A549 (cell line): ENCODE measurements at regions not wholly inside any gene's neighbourhood (a gene's known extent, or its start where the extent isn't known, plus 50 kb on each side); places are given as distances from the start of the nearest gene placed in this dataset.

Source experiments
- ATAC-seq, 2 experiments: fragments of 200-7000 bp in 1 of 2; fragments of >200 bp in 1 of 2; cut with Nextera tagmentation in 1 of 2; cut with Tn5 transposase in 1 of 2; 3 replicates each; pipeline versions ENCODE4 v1.8.0 to v1.9.1; 2018 to 2020; ENCODE audit warnings: mild to moderate bottlenecking in 1 of 2, moderate library complexity in 1 of 2
- CTCF ChIA-PET: fragments of 300-600 bp; sonication (Branson Sonifier 250); formaldehyde crosslinking; extraction: SDS; loops from one replicate; lab custom pipeline; 2021; ENCODE audit warnings: antibody characterized with exemption, inconsistent platforms; lab: Yijun Ruan, JAX
- POLR2A ChIA-PET: fragments of 350-600 bp; formaldehyde crosslinking; extraction: SDS; loops from one replicate; lab custom pipeline; 2021; ENCODE audit warnings: antibody characterized with exemption, inconsistent platforms; lab: Yijun Ruan, JAX
- DNase-seq, 2 experiments: peaks; one replicate each; pipeline versions ENCODE4 v3.0.0 to v3.0.0-alpha.2; 2011 to 2016; ENCODE audit warnings: low read depth in 1 of 2, low spot score in 1 of 2
- FAIRE-seq: peaks from 2 replicates; lab custom pipeline; 2011; peaks lifted over from hg19 to GRCh38; lab: Jason Lieb, UNC
- H3K27ac ChIP-seq, 2 experiments: fragments of >200 bp; sonication (Bioruptor Twin); formaldehyde crosslinking; 3 replicates each; pipeline ENCODE4 v1.5.1; 2016 to 2017
- H3K4me1 ChIP-seq: fragments of >200 bp; sonication (Bioruptor Twin); formaldehyde crosslinking; 3 replicates; pipeline ENCODE4 v1.6.1; 2016
- H3K4me2 ChIP-seq: fragments of >200 bp; sonication (Bioruptor Twin); formaldehyde crosslinking; 3 replicates; pipeline ENCODE4 v1.6.1; 2016
- H3K4me3 ChIP-seq: fragments of >200 bp; sonication (Bioruptor Twin); formaldehyde crosslinking; 3 replicates; pipeline ENCODE4 v1.5.1; 2016
- H3K9me3 ChIP-seq: fragments of >200 bp; sonication (Bioruptor Twin); formaldehyde crosslinking; 3 replicates; pipeline ENCODE4 v1.6.1; 2016
- BHLHE40 ChIP-seq: IDR thresholded peaks from 2 replicates; pipeline ENCODE4 v1.6.1; 2012; ENCODE audit warnings: low read depth, low read length, inconsistent platforms
- CBX2 ChIP-seq: fragments of 200-600 bp; sonication (generic); IDR thresholded peaks from 2 replicates; pipeline ENCODE4 v1.6.1; 2016; ENCODE audit warnings: low read depth, mild to moderate bottlenecking, borderline replicate concordance
- CHD2 ChIP-seq: fragments of 150-350 bp; IDR thresholded peaks from 2 replicates; pipeline ENCODE4 v1.6.1; 2014; ENCODE audit warnings: low read length; ENCODE audit not compliant: partially characterized antibody
- EHMT2 ChIP-seq: fragments of 200-600 bp; sonication (generic); IDR thresholded peaks from 2 replicates; pipeline ENCODE4 v1.6.1; 2016; ENCODE audit warnings: antibody characterized with exemption, low read depth, mild to moderate bottlenecking, moderate library complexity
- EP300 ChIP-seq, 2 experiments: fragments of >200 bp; sonication (Bioruptor Twin); formaldehyde crosslinking; IDR thresholded peaks; 2 replicates in 1 of 2; 3 replicates in 1 of 2; pipeline ENCODE4 v1.6.1; 2016 to 2017
- FOSB ChIP-seq: fragments of 250-450 bp; sonication (Bioruptor Pico); IDR thresholded peaks from 2 replicates; pipeline ENCODE4 v1.5.0; 2020; ENCODE audit warnings: mild to moderate bottlenecking, moderate library complexity
- FOSL2 ChIP-seq, 2 experiments: fragments of 450-650 bp in 1 of 2; fragments of >200 bp in 1 of 2; sonication (Bioruptor Twin) in 1 of 2; formaldehyde crosslinking; IDR thresholded peaks; 2 replicates each; pipeline versions ENCODE4 v1.5.0 to v1.6.1; 2016 to 2020; ENCODE audit warnings: mild to moderate bottlenecking in 1 of 2, moderate library complexity in 1 of 2
- GATA3 ChIP-seq: IDR thresholded peaks from 2 replicates; pipeline ENCODE4 v1.6.1; 2012; ENCODE audit warnings: borderline replicate concordance
- HEYL ChIP-seq: fragments of 250-450 bp; sonication (Bioruptor Pico); IDR thresholded peaks from 2 replicates; pipeline ENCODE4 v1.8.0; 2021; ENCODE audit warnings: mild to moderate bottlenecking, moderate library complexity
- JUN ChIP-seq, 2 experiments: fragments of >200 bp; sonication (Bioruptor Twin); formaldehyde crosslinking; IDR thresholded peaks; 2 replicates in 1 of 2; 3 replicates in 1 of 2; pipeline ENCODE4 v1.6.1; 2016 to 2017
- JUNB ChIP-seq: fragments of >200 bp; sonication (Bioruptor Twin); formaldehyde crosslinking; IDR thresholded peaks from 2 replicates; pipeline ENCODE4 v1.6.1; 2016
- KDM1A ChIP-seq: fragments of 200-600 bp; sonication (generic); IDR thresholded peaks from 2 replicates; pipeline ENCODE4 v1.6.1; 2016; ENCODE audit warnings: low read depth, mild to moderate bottlenecking
- MAFK ChIP-seq: fragments of 450-650 bp; IDR thresholded peaks from 2 replicates; pipeline ENCODE4 v1.6.1; 2014; ENCODE audit not compliant: partially characterized antibody
- MAZ ChIP-seq: fragments of 150-350 bp; IDR thresholded peaks from 2 replicates; pipeline ENCODE4 v1.6.1; 2014; ENCODE audit warnings: antibody characterized with exemption, low read depth, low read length, borderline replicate concordance
- MYC ChIP-seq: IDR thresholded peaks from 2 replicates; pipeline ENCODE4 v1.6.1; 2012; ENCODE audit warnings: mild to moderate bottlenecking, inconsistent platforms, low read length, improper control_type of control experiment, borderline replicate concordance
- NFE2L2 ChIP-seq: fragments of 150-350 bp; conservative IDR thresholded peaks from 2 replicates; pipeline ENCODE4 v1.6.1; 2014; ENCODE audit warnings: low read length
- NPAS2 ChIP-seq: fragments of 250-450 bp; sonication (Bioruptor Pico); IDR thresholded peaks from 2 replicates; pipeline ENCODE4 v1.8.0; 2022; ENCODE audit warnings: mild to moderate bottlenecking, moderate library complexity, borderline replicate concordance
- POLR2A ChIP-seq: IDR thresholded peaks from 2 replicates; pipeline ENCODE4 v1.6.1; 2012; ENCODE audit warnings: mild to moderate bottlenecking, low read length
- RAD21 ChIP-seq, 2 experiments: fragments of >200 bp in 1 of 2; sonication (Bioruptor Twin) in 1 of 2; formaldehyde crosslinking in 1 of 2; IDR thresholded peaks in 1 of 2; conservative IDR thresholded peaks in 1 of 2; 2 replicates in 1 of 2; 3 replicates in 1 of 2; pipeline ENCODE4 v1.6.1; 2012 to 2018; ENCODE audit warnings: inconsistent platforms in 1 of 2
- ZC3H11A ChIP-seq: fragments of 450-650 bp; IDR thresholded peaks from 2 replicates; pipeline ENCODE4 v1.6.1; 2014; ENCODE audit warnings: antibody characterized with exemption, mild to moderate bottlenecking
- ZFP36 ChIP-seq: fragments of 450-650 bp; IDR thresholded peaks from 2 replicates; pipeline ENCODE4 v1.6.1; 2014; ENCODE audit warnings: borderline replicate concordance; ENCODE audit not compliant: partially characterized antibody
- ZNF302 ChIP-seq: fragments of 250-450 bp; sonication (Bioruptor Pico); IDR thresholded peaks from 2 replicates; pipeline ENCODE4 v1.9.0; 2021; ENCODE audit warnings: inconsistent platforms, mild to moderate bottlenecking, moderate library complexity
- WGBS: methylation state at CpG from one replicate; pipeline ENCODE4 v1.1.6; 2017; ENCODE audit errors: missing lambda C conversion rate; 5-methylcytosine and 5-hydroxymethylcytosine counted together
- TF ChIP-seq, protein P1 (sequence below): fragments of 450-650 bp; IDR thresholded peaks from 2 replicates; pipeline ENCODE4 v1.6.1; 2014; ENCODE audit warnings: antibody characterized with exemption
- TF ChIP-seq, protein P2 (sequence below): fragments of 250-450 bp; sonication (Bioruptor Pico); IDR thresholded peaks from 2 replicates; pipeline ENCODE4 v1.5.0; 2020; ENCODE audit warnings: low read depth, mild to moderate bottlenecking, moderate library complexity
- TF ChIP-seq, protein P3 (sequence below): IDR thresholded peaks from 2 replicates; pipeline ENCODE4 v1.6.1; 2012

DNA sequence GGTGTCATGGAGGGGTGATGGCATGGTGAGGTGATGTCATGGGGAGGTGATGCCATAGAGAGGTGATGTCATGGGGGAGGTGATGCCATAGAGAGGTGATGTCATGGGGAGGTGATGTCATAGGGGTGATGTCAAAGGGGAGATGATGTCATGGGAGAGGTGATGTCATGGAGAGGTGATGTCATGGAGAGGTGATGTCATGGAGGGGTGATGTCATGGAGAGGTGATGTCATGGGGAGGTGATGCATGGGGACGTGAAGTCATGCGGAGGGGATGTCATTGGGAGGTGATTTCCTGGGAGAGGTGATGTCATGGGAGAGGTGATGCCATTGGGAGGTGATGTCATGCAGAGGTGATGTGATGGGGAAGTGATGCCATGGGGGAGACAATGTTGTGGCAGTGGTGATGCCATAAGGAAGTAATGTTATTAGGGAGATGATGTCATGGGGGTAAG lies 92.1 kb upstream of the C1orf174 start:
- ChIA-PET CTCF (interaction anchor here (0.7 kb wide), 1 partner anchor 463 kb away, joined by 3 read pairs; no protein-coding TSS in a partner anchor), POLR2A (no interaction called here)
- H3K4me3 ChIP-seq = no peak overlapping the region
- TF ChIP-seq, protein P1, sequence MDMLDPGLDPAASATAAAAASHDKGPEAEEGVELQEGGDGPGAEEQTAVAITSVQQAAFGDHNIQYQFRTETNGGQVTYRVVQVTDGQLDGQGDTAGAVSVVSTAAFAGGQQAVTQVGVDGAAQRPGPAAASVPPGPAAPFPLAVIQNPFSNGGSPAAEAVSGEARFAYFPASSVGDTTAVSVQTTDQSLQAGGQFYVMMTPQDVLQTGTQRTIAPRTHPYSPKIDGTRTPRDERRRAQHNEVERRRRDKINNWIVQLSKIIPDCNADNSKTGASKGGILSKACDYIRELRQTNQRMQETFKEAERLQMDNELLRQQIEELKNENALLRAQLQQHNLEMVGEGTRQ = no peak
- no peak for TF ChIP-seq HEYL (CRISPR knock-in tag)
- no peak for TF ChIP-seq MYC
- TF ChIP-seq ZNF302 (CRISPR knock-in tag) = no peak
- no peak for TF ChIP-seq KDM1A
- TF ChIP-seq, protein P2, sequence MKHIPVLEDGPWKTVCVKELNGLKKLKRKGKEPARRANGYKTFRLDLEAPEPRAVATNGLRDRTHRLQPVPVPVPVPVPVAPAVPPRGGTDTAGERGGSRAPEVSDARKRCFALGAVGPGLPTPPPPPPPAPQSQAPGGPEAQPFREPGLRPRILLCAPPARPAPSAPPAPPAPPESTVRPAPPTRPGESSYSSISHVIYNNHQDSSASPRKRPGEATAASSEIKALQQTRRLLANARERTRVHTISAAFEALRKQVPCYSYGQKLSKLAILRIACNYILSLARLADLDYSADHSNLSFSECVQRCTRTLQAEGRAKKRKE (CRISPR knock-in tag) = no peak
- no peak for TF ChIP-seq EHMT2
- no peak for TF ChIP-seq JUNB
- TF ChIP-seq GATA3 = no peak
- TF ChIP-seq CBX2 = no peak
- TF ChIP-seq RAD21 (conservative IDR thresholded peaks at IDR 0.05 in 1 of 2, IDR thresholded peaks at IDR 0.05 in 1 of 2) = no peak
- TF ChIP-seq JUN (IDR thresholded peaks at IDR 0.05) = no peak
- TF ChIP-seq NFE2L2 = no peak
- no peak for TF ChIP-seq FOSL2 (IDR thresholded peaks at IDR 0.05)
- TF ChIP-seq FOSL2 (CRISPR knock-in tag; IDR thresholded peaks at IDR 0.05) = no peak
- TF ChIP-seq POLR2A = no peak
- TF ChIP-seq FOSB = no peak
- TF ChIP-seq NPAS2 (CRISPR knock-in tag) = no peak
- H3K27ac ChIP-seq = no peak overlapping the region
- H3K9me3 ChIP-seq = no peaks in the 10 kb centered on the region
- 0 out of 6 replicates have a peak, but pooled peaks of 1 of the 2 experiments have one; percentile 26 for ATAC-seq
- no peak for FAIRE-seq
- peak in 1 of 2 experiments; percentile 13 for DNase-seq
- no peak overlapping the region for H3K4me2 ChIP-seq
- no peaks in the 10 kb centered on the region for H3K4me1 ChIP-seq
- WGBS = 0% methylated on average over 2 of the region's 2 CpGs

DNA sequence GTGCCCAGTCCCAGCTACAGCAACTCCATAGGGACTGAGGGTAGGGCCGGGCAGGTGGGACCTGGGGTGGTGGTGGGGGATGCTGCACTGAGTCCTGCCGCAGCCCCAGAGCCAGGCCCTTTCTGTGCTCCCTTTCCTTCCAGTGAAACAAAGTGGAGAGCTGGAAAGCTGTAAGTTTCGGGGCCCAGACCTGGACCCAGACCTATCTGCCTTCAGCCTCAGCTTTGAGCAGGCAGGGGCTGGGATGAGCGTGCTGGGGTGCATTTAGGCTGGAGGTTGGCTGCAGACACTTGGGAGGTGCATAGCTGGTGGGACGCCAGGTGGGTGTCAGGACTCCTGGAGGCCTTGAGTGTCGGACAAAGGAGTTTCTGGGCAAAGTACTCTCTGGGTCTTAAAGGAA lies 92.7 kb upstream of the C1orf174 start:
- no peak overlapping the region for H3K4me2 ChIP-seq
- H3K27ac ChIP-seq = no peak overlapping the region
- TF ChIP-seq POLR2A (no peak), MAZ (no peak), ZC3H11A (no peak), ZFP36 (no peak), MAFK (no peak), CHD2 (no peak), EP300 (IDR thresholded peaks at IDR 0.05) (no peak), MYC (no peak), BHLHE40 (no peak)
- TF ChIP-seq, protein P3, sequence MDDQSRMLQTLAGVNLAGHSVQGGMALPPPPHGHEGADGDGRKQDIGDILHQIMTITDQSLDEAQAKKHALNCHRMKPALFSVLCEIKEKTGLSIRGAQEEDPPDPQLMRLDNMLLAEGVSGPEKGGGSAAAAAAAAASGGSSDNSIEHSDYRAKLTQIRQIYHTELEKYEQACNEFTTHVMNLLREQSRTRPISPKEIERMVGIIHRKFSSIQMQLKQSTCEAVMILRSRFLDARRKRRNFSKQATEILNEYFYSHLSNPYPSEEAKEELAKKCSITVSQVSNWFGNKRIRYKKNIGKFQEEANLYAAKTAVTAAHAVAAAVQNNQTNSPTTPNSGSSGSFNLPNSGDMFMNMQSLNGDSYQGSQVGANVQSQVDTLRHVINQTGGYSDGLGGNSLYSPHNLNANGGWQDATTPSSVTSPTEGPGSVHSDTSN = no peak
- ChIA-PET CTCF (no interaction called here), POLR2A (no interaction called here)
- no peak overlapping the region for H3K4me3 ChIP-seq
- H3K9me3 ChIP-seq = no peaks in the 10 kb centered on the region
- no peak for DNase-seq
- ATAC-seq = no peak
- no peaks in the 10 kb centered on the region for H3K4me1 ChIP-seq
- WGBS = 18% methylated on average over 3 of the region's 6 CpGs
- FAIRE-seq = no peak
